ENCODE measurements at regions not wholly inside any gene's neighbourhood (a gene's known extent, or its start where the extent isn't known, plus 50 kb on each side); places are given as distances from the start of the nearest gene placed in this dataset.

DNA sequence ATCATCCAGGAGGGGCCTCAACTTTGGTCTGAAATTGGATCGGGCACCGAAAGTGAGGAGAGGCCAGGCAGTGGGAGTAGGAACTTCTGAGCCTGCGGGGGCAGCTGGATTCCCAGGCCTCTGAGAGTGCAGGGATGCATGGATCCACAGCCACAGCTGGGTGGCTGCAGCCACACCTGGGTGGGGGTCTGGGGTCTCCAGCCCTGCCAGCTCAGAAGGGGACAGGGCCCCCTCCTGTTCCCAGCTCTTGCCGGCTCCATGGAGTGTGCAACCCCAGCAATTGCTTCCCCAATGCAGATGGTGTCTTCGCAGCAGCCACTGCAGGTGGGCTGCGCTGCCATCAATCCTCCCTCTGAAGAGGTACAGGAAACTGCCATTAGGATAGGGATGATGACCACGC lies 123.7 kb downstream of the BCHE start:
- TF ChIP-seq CTCF (optimal IDR thresholded peaks at IDR 0.05 in 1 of 3, IDR thresholded peaks at IDR 0.05 in 1 of 3, conservative IDR thresholded peaks at IDR 0.05 in 1 of 3; ENCODE audit: extremely low read depth in 1 of 3, insufficient read depth in 2 of 3, low read length in 3 of 3): no peak
- TF ChIP-seq EZH2 (IDR thresholded peaks at IDR 0.05; ENCODE audit: low read length): no peak
